ENCODE measurements at regions not wholly inside any gene's neighbourhood (a gene's known extent, or its start where the extent isn't known, plus 50 kb on each side); places are given as distances from the start of the nearest gene placed in this dataset.

GRCh38 chr2:136183097-136183496, 65.1 kb upstream of the CXCR4 start:
- no peak for TF ChIP-seq CTCF (IDR thresholded peaks at IDR 0.05)
- TF ChIP-seq POLR2AphosphoS5 (IDR thresholded peaks at IDR 0.05): no peak
- TF ChIP-seq EP300 (IDR thresholded peaks at IDR 0.05): no peak

All from gastroesophageal sphincter (tissue), 3 donors.